HCT116 (cell line): ENCODE measurements at regions not wholly inside any gene's neighbourhood (a gene's known extent, or its start where the extent isn't known, plus 50 kb on each side); places are given as distances from the start of the nearest gene placed in this dataset.

Experiments
- ATAC-seq: fragments of 200-7000 bp; cut with Tn5 transposase; 2 replicates; pipeline ENCODE4 v1.9.1; 2020; ENCODE audit warnings: mild to moderate bottlenecking, moderate library complexity
- BruUV-seq: library from RNA; stranded (reverse); fragments of 400-500 nt; replicated peaks from 2 replicates; lab custom pipeline; 2021; lab: Mats Ljungman, UMichigan
- CTCF ChIA-PET: fragments of 300-600 bp; sonication (Branson Sonifier 250); formaldehyde crosslinking; loops from one replicate; lab custom pipeline; 2021; ENCODE audit warnings: antibody characterized with exemption; lab: Charles Lee
- POLR2A ChIA-PET: fragments of 300-600, 350-600 bp; sonication (Branson Sonifier 250); formaldehyde crosslinking; loops from one replicate; lab custom pipeline; 2021; ENCODE audit warnings: antibody characterized with exemption; lab: Charles Lee
- RAD21 ChIA-PET, 2 experiments: fragments of 300-600 bp; sonication (Branson Sonifier 250); formaldehyde crosslinking; loops; one replicate each; lab custom pipeline; 2023; ENCODE audit warnings: low total read pairs in 2 of 2; ENCODE audit not compliant: uncharacterized antibody in 2 of 2, unreplicated experiment in 2 of 2, low non-redundant PET in 1 of 2; lab: Charles Lee
- DNase-seq: peaks from one replicate; pipeline ENCODE4 v3.0.0-alpha.2; 2010; ENCODE audit warnings: low read depth, low spot score
- H2AFZ ChIP-seq: fragments of 200-600 bp; shearing (Covaris generic), sonication (generic); 2 replicates; pipeline ENCODE4 v1.6.1; 2017; ENCODE audit warnings: low read depth, mixed run types, mixed read lengths, antibody characterized with exemption, low read length; ENCODE audit not compliant: poor library complexity, severe bottlenecking
- H3K27ac ChIP-seq: 2 replicates; pipeline ENCODE4 v1.5.1; 2012; ENCODE audit warnings: low read depth, low read length
- H3K27me3 ChIP-seq: fragments of 200-600 bp; sonication (generic); 2 replicates; pipeline ENCODE4 v1.6.1; 2016; ENCODE audit warnings: mixed run types, low read length, mixed read lengths; ENCODE audit not compliant: insufficient read depth
- H3K36me3 ChIP-seq, 2 experiments: fragments of 200-500 bp in 1 of 2; fragments of 200-600 bp in 1 of 2; sonication (Bioruptor generic) in 1 of 2; sonication (generic) in 1 of 2; 2 replicates each; pipeline versions ENCODE4 v1.5.1 to v1.6.1; 2014 to 2016; ENCODE audit warnings: low read length in 2 of 2, inconsistent platforms in 1 of 2, mixed read lengths in 1 of 2, mixed run types in 1 of 2; ENCODE audit not compliant: insufficient read depth in 2 of 2, control insufficient read depth in 1 of 2
- H3K4me1 ChIP-seq, 2 experiments: fragments of 200-600 bp in 1 of 2; sonication (generic) in 1 of 2; 2 replicates each; pipeline versions ENCODE4 v1.5.1 to v1.6.1; 2012 to 2017; ENCODE audit warnings: low read length in 2 of 2, inconsistent platforms in 1 of 2, mild to moderate bottlenecking in 1 of 2, mixed read lengths in 1 of 2, mixed run types in 1 of 2, moderate library complexity in 1 of 2; ENCODE audit not compliant: insufficient read depth in 2 of 2, control insufficient read depth in 1 of 2
- H3K4me2 ChIP-seq: fragments of 200-600 bp; sonication (generic); 2 replicates; pipeline ENCODE4 v1.6.1; 2017; ENCODE audit warnings: mixed run types, low read length, mixed read lengths
- H3K4me3 ChIP-seq, 2 experiments: fragments of 200-600 bp in 1 of 2; sonication (generic) in 1 of 2; replicated peaks in 1 of 2; 2 replicates each; pipeline ENCODE4 v1.5.1; 2011 to 2016; ENCODE audit warnings: low read length in 2 of 2, control low read depth in 1 of 2, low read depth in 1 of 2, mild to moderate bottlenecking in 1 of 2, mixed read lengths in 1 of 2, mixed run types in 1 of 2
- H3K79me2 ChIP-seq: fragments of 200-600 bp; sonication (generic); 2 replicates; pipeline ENCODE4 v1.6.1; 2017; ENCODE audit warnings: mild to moderate bottlenecking, mixed run types, low read length, moderate library complexity, mixed read lengths; ENCODE audit not compliant: insufficient read depth
- H3K9ac ChIP-seq: fragments of 200-600 bp; sonication (generic); 2 replicates; pipeline ENCODE4 v1.6.1; 2016; ENCODE audit warnings: low read length, mixed read lengths
- H3K9me2 ChIP-seq: fragments of 200-600 bp; sonication (generic), shearing (Covaris generic); 2 replicates; pipeline ENCODE4 v1.6.1; 2017; ENCODE audit warnings: mixed run types, mild to moderate bottlenecking, moderate library complexity; ENCODE audit not compliant: insufficient read depth
- H3K9me3 ChIP-seq, 2 experiments: fragments of 200-500 bp in 1 of 2; fragments of 200-600 bp in 1 of 2; sonication (Bioruptor generic) in 1 of 2; sonication (generic) in 1 of 2; 2 replicates each; pipeline ENCODE4 v1.6.1; 2014 to 2017; ENCODE audit warnings: low read length in 2 of 2, mixed read lengths in 2 of 2, inconsistent platforms in 1 of 2, low read depth in 1 of 2, mild to moderate bottlenecking in 1 of 2, mixed run types in 1 of 2, moderate library complexity in 1 of 2; ENCODE audit not compliant: control insufficient read depth in 1 of 2, insufficient read depth in 1 of 2
- H4K20me1 ChIP-seq: fragments of 200-600 bp; sonication (generic), shearing (Covaris generic); 2 replicates; pipeline ENCODE4 v1.6.1; 2017; ENCODE audit warnings: mixed run types, mild to moderate bottlenecking, moderate library complexity; ENCODE audit not compliant: insufficient read depth
- EZH2 ChIP-seq: fragments of 200-600 bp; sonication (generic); IDR thresholded peaks from 2 replicates; pipeline ENCODE4 v1.6.1; 2017; ENCODE audit warnings: antibody characterized with exemption, mixed run types
- EZH2phosphoT487 ChIP-seq: fragments of 200-600 bp; IDR thresholded peaks from 2 replicates; pipeline ENCODE4 v1.6.1; 2018; ENCODE audit warnings: antibody characterized with exemption, borderline replicate concordance
- FOSL1 ChIP-seq: IDR thresholded peaks from 2 replicates; pipeline ENCODE4 v1.6.1; 2012; ENCODE audit warnings: low read depth
- RAD21 ChIP-seq: IDR thresholded peaks from 2 replicates; pipeline ENCODE4 v1.6.1; 2012; ENCODE audit warnings: low read depth, mild to moderate bottlenecking
- SP1 ChIP-seq: IDR thresholded peaks from 2 replicates; pipeline ENCODE4 v1.6.1; 2012; ENCODE audit warnings: low read depth
- YY1 ChIP-seq: IDR thresholded peaks from 2 replicates; pipeline ENCODE4 v1.6.1; 2011; ENCODE audit warnings: low read length, low read depth, moderate library complexity, mild to moderate bottlenecking; ENCODE audit not compliant: insufficient replicate concordance; ENCODE audit errors: extremely low read depth
- ZNF274 ChIP-seq: fragments of 200-500 bp; sonication (Bioruptor generic); IDR thresholded peaks from 2 replicates; pipeline ENCODE4 v1.6.1; 2014; ENCODE audit warnings: mild to moderate bottlenecking, low read depth, low read length, inconsistent platforms
- intact Hi-C: fragments of 100-400 bp; cut with micrococcal nuclease; formaldehyde crosslinking; loops from 2 replicates; pipeline ENCODE4 v1.10.0; 2022
- TF ChIP-seq, protein P1 (sequence below): IDR thresholded peaks from 2 replicates; pipeline ENCODE4 v1.6.1; 2012
- TF ChIP-seq, protein P2 (sequence below), 3 experiments: fragments of 200-600 bp in 1 of 3; sonication (generic) in 1 of 3; IDR thresholded peaks in 2 of 3; conservative IDR thresholded peaks in 1 of 3; 2 replicates each; pipeline ENCODE4 v1.5.1; 2012 to 2017; ENCODE audit warnings: low read depth in 2 of 3, low read length in 2 of 3, antibody characterized with exemption in 1 of 3, borderline replicate concordance in 1 of 3, control low read depth in 1 of 3, mild to moderate bottlenecking in 1 of 3, mixed read lengths in 1 of 3, mixed run types in 1 of 3, moderate library complexity in 1 of 3; ENCODE audit not compliant: insufficient read depth in 1 of 3

DNA sequence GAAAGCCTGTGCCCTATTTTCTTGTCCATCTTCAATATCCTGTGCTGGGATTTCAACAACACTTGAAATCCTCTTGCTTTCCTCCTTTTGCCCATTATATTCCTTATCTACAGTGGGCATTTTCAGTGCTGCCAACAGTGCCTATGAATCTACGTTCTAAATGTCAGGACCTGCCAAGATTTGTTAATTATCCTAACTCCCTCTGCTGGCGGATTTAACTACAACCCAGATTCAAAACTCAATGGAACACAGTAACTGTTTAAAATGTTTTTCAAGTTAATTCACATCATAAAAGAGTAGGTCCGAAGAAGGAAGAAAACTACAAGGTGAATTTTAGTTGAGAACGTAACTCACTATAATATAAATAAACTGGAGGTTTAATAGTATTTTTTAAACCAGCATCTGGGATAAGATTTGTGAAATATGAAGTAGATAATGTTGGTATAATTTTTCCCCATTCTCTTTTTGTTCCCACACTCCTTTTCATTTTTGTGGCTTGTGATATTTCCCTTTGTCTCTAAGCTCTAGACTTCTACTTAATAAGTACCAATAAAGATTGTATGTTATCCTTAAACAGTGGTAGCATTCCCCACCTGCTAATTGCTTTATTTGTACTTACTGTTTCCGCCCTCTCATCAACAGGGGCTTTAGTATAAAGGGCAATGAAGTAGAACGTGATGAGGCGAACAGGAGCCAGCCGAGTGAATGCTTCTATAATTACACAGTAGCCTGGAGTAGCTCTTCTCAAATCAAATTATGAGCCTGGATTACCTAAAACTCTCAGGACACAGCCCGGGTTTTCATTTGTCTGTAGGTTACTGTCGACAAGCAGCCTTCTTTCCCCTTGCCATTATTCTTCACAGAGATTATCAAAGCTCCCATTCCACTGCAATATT lies 302.5 kb upstream of the ATP11B start:
- ChIA-PET POLR2A (no interaction called here), CTCF (interaction anchor here (1.5 kb wide), 1 partner anchor 11 kb away, joined by 3 read pairs; no protein-coding TSS in a partner anchor), RAD21 (no interaction called here)
- intact Hi-C loops = loop anchor here (2.0 to 5.0 kb wide), 3 partner anchors 126 to 784 kb away; no protein-coding TSS in a partner anchor
- ATAC-seq (peak; percentile 85), DNase-seq (peak; percentile 40)
- H4K20me1 ChIP-seq = no peaks in the 10 kb centered on the region
- no peak overlapping the region for H3K4me2 ChIP-seq
- no peak overlapping the region for H3K4me3 ChIP-seq
- no peak overlapping the region for H3K27ac ChIP-seq
- BruUV-seq = no TSS peak
- peak overlapping the region; percentile 55 for H2AFZ ChIP-seq
- H3K9me2 ChIP-seq = no peaks in the 10 kb centered on the region
- no peaks in the 10 kb centered on the region for H3K9me3 ChIP-seq
- H3K27me3 ChIP-seq = no peaks in the 10 kb centered on the region
- H3K79me2 ChIP-seq = no peaks in the 10 kb centered on the region
- peak; percentile 74 for TF ChIP-seq RAD21
- TF ChIP-seq, protein P1, sequence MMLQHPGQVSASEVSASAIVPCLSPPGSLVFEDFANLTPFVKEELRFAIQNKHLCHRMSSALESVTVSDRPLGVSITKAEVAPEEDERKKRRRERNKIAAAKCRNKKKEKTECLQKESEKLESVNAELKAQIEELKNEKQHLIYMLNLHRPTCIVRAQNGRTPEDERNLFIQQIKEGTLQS = no peak
- TF ChIP-seq, protein P2, sequence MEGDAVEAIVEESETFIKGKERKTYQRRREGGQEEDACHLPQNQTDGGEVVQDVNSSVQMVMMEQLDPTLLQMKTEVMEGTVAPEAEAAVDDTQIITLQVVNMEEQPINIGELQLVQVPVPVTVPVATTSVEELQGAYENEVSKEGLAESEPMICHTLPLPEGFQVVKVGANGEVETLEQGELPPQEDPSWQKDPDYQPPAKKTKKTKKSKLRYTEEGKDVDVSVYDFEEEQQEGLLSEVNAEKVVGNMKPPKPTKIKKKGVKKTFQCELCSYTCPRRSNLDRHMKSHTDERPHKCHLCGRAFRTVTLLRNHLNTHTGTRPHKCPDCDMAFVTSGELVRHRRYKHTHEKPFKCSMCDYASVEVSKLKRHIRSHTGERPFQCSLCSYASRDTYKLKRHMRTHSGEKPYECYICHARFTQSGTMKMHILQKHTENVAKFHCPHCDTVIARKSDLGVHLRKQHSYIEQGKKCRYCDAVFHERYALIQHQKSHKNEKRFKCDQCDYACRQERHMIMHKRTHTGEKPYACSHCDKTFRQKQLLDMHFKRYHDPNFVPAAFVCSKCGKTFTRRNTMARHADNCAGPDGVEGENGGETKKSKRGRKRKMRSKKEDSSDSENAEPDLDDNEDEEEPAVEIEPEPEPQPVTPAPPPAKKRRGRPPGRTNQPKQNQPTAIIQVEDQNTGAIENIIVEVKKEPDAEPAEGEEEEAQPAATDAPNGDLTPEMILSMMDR (IDR thresholded peaks at IDR 0.05 in 2 of 3, conservative IDR thresholded peaks at IDR 0.05 in 1 of 3; ENCODE audit: borderline replicate concordance in 1 of 3, insufficient read depth in 1 of 3, low read depth in 2 of 3, low read length in 2 of 3) = peak; percentile 54 to 72 (median 55)
- TF ChIP-seq ZNF274 = no peak
- no peak for TF ChIP-seq EZH2phosphoT487
- no peak for TF ChIP-seq EZH2
- no peak for TF ChIP-seq YY1
- no peak for TF ChIP-seq SP1
- no peak for TF ChIP-seq FOSL1
- no peak overlapping the region for H3K9ac ChIP-seq
- no peaks in the 10 kb centered on the region for H3K4me1 ChIP-seq
- H3K36me3 ChIP-seq = no peaks in the 10 kb centered on the region
